ENCODE measurements at regions not wholly inside any gene's neighbourhood (a gene's known extent, or its start where the extent isn't known, plus 50 kb on each side); places are given as distances from the start of the nearest gene placed in this dataset.

GRCh38 chr2:53569957-53570727 is 197.5 kb upstream of the CHAC2 start:
- intact Hi-C loops (cut with DNase I; ENCODE audit: low total_unique reads), result no loop called here
- Histone ChIP-seq H3K4me1 (no peaks in the 10 kb centered on the region), H3K27me3 (no peaks in the 10 kb centered on the region), H3K36me3 (no peaks in the 10 kb centered on the region), H3K9me3 (no peaks in the 10 kb centered on the region), H3K4me3 (no peak overlapping the region), H3K27ac (no peak overlapping the region)
- TF ChIP-seq, protein P1, sequence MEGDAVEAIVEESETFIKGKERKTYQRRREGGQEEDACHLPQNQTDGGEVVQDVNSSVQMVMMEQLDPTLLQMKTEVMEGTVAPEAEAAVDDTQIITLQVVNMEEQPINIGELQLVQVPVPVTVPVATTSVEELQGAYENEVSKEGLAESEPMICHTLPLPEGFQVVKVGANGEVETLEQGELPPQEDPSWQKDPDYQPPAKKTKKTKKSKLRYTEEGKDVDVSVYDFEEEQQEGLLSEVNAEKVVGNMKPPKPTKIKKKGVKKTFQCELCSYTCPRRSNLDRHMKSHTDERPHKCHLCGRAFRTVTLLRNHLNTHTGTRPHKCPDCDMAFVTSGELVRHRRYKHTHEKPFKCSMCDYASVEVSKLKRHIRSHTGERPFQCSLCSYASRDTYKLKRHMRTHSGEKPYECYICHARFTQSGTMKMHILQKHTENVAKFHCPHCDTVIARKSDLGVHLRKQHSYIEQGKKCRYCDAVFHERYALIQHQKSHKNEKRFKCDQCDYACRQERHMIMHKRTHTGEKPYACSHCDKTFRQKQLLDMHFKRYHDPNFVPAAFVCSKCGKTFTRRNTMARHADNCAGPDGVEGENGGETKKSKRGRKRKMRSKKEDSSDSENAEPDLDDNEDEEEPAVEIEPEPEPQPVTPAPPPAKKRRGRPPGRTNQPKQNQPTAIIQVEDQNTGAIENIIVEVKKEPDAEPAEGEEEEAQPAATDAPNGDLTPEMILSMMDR (IDR thresholded peaks at IDR 0.05), result no peak
- no peak for DNase-seq

DNA sequence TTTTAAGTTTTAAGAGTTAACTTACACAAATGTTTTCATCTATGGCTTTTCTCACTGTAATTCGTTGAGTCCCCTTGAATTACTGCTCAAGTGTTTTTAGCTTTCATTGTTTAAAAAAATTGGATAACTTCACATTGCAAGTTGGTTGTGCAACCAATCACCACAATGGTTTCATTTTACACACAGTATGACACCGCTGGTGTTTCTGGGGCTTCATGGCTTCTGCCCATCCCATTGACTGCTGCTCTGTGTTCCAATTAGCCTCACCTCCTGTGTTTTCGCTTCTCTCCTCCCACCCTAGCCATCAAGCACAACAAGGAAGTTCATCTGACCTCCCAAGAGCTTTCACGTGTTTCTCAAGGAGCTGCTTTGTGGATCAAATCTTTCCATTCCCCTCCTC is 199.1 kb upstream of the CHAC2 start:
- no peaks in the 10 kb centered on the region for H3K9me3 ChIP-seq
- no peak for DNase-seq
- intact Hi-C loops (cut with DNase I; ENCODE audit: low total_unique reads), result no loop called here
- no peaks in the 10 kb centered on the region for H3K36me3 ChIP-seq
- no peak overlapping the region for H3K27ac ChIP-seq
- no peak overlapping the region for H3K4me3 ChIP-seq
- TF ChIP-seq, protein P1 (IDR thresholded peaks at IDR 0.05), result no peak
- no peaks in the 10 kb centered on the region for H3K27me3 ChIP-seq
- no peaks in the 10 kb centered on the region for H3K4me1 ChIP-seq

DNA sequence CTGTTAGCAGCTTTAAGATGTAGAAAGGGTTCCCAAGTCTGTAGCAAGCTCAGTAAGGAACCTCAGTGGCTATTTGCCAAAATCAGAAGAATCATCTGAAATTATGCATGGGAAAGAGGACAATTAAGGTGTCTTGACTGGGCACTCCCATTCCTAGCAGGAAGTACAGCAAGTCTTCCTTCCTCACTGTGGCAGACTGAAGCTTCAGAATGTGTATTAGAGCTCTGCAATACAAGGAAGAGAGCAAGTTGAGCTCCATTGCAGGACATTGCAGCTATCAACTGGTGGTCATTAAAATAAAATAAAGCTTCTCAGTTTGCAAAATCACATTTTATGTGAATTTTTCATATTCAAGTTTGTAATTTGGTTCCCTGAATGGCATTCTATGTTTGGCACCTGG is 200.5 kb upstream of the CHAC2 start:
- no peaks in the 10 kb centered on the region for H3K9me3 ChIP-seq
- H3K27ac ChIP-seq, result no peak overlapping the region
- H3K4me3 ChIP-seq, result no peak overlapping the region
- no peaks in the 10 kb centered on the region for H3K4me1 ChIP-seq
- no peaks in the 10 kb centered on the region for H3K27me3 ChIP-seq
- TF ChIP-seq, protein P1 (IDR thresholded peaks at IDR 0.05), result no peak
- DNase-seq, result no peak
- no peaks in the 10 kb centered on the region for H3K36me3 ChIP-seq
- intact Hi-C loops (cut with DNase I; ENCODE audit: low total_unique reads), result no loop called here

- Histone ChIP-seq H3K9me3 (peaks cover 0 to 3% (median 0%) of the 10 kb centered on the region in 3 donors), H3K4me1 (no peaks in the 10 kb centered on the region), H3K4me3 (no peak overlapping the region), H3K27me3 (no peaks in the 10 kb centered on the region), H3K36me3 (no peaks in the 10 kb centered on the region), H3K27ac (no peak overlapping the region)
- intact Hi-C loops (cut with DNase I; ENCODE audit: low total_unique reads), result no loop called here
- no peak for DNase-seq
- TF ChIP-seq, protein P1 (IDR thresholded peaks at IDR 0.05), result no peak
Observed at GRCh38 chr2:53562407-53562806, 205.2 kb upstream of the CHAC2 start.

GRCh38 chr2:53561155-53561554 is 206.4 kb upstream of the CHAC2 start:
- Histone ChIP-seq H3K36me3 (no peaks in the 10 kb centered on the region), H3K27ac (no peak overlapping the region), H3K9me3 (peaks cover 0 to 5% (median 0%) of the 10 kb centered on the region in 3 donors), H3K27me3 (no peaks in the 10 kb centered on the region), H3K4me1 (no peaks in the 10 kb centered on the region), H3K4me3 (no peak overlapping the region)
- intact Hi-C loops (cut with DNase I; ENCODE audit: low total_unique reads), result no loop called here
- no peak for DNase-seq
- TF ChIP-seq, protein P1 (IDR thresholded peaks at IDR 0.05), result no peak
